HG02763 (cell line): ENCODE measurements at regions not wholly inside any gene's neighbourhood (a gene's known extent, or its start where the extent isn't known, plus 50 kb on each side); places are given as distances from the start of the nearest gene placed in this dataset.

Experiments used
- ATAC-seq: cut with Tn5 transposase; IDR thresholded peaks from one replicate; pipeline ENCODE4 v1.9.1; 2021; ENCODE audit warnings: mild to moderate bottlenecking, moderate library complexity; ENCODE audit not compliant: unreplicated experiment

DNA sequence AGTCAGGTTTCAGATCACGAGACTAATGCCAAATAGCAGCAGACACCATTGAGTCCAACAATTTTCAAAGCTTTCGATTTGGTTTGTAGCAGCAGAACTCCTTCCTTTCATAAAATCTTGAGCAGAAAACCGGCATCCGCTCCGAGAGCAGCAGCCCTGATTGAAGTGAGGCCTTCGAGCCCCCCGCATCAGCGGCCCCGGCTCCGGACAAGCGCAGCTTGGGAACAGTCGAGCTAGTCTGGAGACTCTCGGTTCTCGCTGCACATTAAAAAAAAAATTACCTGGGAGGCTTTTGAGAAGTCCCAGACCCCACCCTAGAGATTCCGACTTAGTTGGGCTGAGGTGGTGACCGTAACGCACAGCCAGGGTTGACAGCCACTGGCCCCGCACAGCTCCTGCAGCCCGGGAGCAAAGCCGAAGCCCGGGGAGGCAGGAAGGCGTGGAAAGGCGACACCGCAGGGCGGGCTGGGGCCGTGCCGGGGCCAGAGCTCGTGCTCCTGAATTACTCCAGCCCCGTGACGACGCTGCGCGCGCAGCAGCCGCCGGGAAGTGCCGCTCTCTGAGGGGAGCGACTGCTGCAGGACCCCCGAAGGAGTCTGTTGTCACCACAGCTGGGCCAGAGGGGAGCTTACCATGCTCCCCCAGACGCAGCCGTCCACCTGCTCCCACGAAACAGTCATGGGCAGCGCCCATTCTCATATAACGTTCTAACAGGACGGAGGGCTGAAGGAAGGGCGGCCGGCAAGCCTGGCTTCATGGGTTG, 57.8 kb downstream of the SPATA19 start:
- no peak for ATAC-seq

DNA sequence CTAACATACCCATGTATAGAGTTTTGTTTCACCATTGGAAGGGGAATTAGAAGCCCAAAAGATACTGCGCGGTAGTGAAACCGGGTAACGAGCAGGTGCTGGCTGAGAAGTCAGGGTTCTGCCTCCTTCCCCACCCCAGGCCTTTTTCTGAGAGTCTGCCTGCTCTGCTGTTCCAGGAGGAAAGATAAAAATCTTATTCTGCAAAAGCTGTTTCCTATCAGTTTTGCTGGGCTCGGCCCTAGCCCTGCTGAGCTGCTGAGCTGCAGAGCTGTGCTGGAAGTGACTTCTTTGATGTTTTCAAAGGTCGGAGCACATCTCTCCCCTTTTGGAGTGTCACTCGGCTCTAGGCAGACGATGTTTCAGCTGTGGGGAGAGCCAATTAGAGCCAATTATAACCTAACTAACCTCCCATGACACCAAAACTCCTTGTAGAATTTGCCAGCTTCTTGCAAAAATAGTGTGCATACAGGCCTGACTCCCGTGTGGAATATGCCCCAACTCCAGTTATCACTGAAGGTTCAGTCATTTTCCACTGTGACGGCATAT, 59.4 kb downstream of the SPATA19 start:
- no peak for ATAC-seq

DNA sequence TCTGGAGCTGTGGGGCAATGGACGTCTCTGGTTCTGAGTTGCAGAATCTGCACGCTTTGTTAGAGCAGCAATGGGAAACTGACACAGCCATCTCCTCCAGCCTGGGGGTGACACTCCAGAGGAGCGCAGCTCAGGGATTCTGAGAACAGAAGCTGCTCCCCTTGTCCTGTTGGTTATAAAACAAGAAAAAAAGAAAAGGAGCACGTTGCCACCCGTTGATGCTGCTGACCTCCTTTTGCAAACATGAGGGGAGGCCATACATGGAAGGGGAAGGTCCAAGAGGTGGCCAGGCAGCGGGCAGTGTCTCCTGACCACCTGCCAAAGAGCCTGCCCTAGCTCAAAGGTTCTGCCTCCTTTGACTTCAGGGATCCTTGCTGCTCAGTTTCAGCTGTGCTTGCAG, 61.0 kb downstream of the SPATA19 start:
- ATAC-seq = no peak

DNA sequence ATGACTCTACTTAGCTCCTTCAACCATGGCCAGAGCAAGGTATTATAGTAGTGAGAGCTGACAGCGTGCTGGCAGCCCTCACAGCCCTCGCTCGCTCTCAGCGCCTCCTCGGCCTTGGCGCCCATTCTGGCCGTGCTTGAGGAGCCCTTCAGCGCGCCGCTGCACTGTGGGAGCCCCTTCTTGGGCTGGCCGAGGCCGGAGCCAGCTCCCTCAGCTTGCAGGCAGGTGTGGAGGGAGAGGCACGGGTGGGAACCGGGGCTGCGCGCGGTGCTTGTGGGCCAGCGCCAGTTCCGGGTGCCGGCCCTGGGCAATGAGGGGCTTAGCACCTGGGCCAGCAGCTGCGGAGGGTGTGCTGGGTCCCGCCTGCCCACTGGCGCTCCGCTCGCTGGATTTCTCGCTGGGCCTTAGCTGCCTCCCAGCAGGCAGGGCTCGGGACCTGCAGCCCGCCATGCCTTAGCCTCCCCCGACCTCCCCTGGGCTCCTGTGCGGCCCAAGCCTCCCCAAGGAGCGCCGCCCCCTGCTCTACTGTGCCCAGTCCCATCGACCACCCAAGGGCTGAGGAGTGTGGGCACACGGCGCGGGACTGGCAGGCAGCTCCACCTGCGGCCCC, 63.1 kb downstream of the SPATA19 start:
- no peak for ATAC-seq

GRCh38 chr11:133778161-133778560, 67.2 kb downstream of the SPATA19 start:
- ATAC-seq = no peak

DNA sequence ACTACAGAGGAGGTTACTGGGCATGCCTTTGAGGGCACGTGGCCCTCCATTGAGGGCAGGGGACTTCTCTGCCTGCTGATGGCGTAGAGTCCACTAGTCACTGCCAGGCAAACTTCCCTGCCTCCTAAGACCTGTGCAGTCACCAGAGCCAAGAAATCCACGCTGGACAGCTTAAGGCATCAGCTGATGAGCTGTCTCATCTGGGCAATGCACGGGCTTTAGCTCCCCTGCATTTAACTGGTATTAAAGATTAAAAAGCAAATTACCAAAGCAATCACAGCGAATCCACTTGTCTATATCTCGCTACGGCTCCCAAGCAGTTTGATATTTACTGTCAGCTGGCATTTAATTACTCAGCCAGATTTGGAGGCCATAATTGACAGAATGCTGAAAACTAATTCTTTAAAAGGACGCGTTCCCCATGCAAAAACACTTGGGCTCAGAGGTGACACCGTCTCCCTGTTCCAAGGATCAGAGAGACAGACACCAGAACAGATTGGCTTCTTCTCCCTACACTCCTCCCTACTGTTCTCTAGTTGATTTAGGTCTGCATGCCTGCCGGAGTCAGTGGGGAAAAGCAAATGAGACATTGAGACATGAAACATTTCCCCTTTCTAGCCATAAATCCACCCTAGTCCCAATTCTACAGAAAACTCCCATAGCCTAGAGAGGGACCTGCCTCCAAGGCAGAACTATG, 68.5 kb downstream of the SPATA19 start:
- no peak for ATAC-seq

- no peak for ATAC-seq
Measured at GRCh38 chr11:133762538-133762937, 82.8 kb downstream of the SPATA19 start.

DNA sequence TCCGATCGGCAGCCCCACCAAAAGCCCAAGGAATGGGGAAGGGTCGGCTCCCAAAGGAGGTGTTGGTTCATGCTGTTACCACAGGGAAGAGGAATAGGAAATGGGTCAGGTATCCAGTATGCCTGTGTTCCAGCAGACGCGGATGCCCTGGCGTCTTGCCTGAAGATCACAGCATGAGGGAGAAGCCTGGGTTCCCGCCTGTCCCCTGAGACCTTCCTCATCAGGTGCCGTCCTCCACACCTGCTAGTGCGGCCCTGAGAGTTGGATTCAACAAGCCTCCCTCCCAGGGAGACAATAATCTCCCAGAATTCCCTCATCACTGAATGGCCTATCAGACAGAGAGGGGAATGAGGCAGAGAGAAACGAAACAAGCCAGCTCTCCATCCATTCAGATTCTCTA, 92.2 kb downstream of the SPATA19 start:
- no peak for ATAC-seq

- ATAC-seq = no peak
Measured at GRCh38 chr11:133749841-133750240, 95.5 kb downstream of the SPATA19 start.

- ATAC-seq = no peak
Measured at GRCh38 chr11:133747409-133747808, 97.9 kb downstream of the SPATA19 start.

GRCh38 chr11:133746663-133747306, 98.5 kb downstream of the SPATA19 start:
- no peak for ATAC-seq

GRCh38 chr11:133745791-133746190, 99.5 kb downstream of the SPATA19 start:
- no peak for ATAC-seq

- ATAC-seq = no peak
Measured at GRCh38 chr11:133742353-133742752, 103.0 kb downstream of the SPATA19 start.

- no peak for ATAC-seq
Measured at GRCh38 chr11:133740963-133741362, 104.3 kb downstream of the SPATA19 start.

DNA sequence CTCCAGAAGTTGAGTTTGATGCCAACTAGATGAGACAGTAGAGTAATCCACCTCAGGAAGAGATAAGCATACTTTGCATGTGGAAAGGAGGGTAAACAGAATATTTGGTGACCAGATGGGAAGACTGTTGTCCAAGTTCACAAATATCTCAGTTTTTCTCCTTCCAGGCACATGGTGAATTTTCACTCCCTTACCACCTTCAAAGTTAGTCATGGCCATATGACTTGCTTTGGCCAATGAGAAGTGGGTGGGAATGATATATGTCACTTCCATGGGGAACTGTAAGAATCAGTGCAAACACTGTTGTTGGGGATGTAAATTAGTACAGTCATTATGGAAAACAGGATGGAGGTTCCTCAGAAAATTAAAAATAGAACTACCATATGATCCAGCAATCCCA, 105.8 kb downstream of the SPATA19 start:
- ATAC-seq = no peak

GRCh38 chr11:133738624-133739023, 106.7 kb downstream of the SPATA19 start:
- ATAC-seq = no peak

DNA sequence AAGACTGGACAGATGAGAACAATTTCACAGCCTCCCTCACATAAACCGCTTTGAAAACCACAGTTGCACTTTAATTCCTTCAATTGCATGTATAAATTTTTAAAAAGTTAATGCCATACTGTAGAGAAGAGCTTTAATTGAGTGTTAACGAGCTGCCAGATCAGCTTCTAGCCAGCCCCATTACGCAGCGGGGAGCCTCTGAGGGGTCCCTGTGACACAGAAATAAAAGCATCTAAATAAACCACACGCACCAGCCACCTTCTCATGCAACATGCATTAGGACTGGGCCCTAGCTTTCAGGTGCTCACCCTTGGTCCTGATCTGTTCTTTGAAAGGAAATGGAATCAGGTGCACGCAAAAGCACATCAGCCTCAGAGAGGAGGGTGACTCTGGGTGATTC, 111.7 kb downstream of the SPATA19 start:
- no peak for ATAC-seq

DNA sequence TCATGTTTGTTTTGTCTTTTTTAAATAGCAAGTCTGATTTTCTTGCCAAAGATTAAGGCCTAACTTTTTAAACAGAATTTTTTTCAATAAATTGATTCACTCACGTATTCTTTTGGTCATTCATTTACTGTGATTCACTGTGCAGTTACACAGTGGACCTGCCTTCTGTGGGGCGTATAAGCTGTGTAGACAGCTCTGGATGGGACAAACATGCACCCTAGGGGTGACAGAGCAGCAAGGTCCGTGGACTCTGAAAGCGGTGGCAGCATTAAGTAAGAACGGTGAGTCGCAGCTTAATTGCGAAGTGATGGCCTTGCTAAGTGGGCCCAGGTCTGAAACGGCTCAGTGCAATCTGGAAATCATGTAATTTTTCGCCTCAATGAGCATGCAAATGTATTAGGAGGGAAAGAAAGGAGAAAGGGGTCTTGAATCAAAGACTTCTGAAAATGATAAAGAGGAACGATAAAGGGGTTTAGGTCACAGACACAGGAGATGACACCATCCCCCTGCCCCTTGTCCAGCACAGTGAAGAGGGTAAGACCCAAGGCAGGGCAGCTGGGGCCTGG, 113.1 kb downstream of the SPATA19 start:
- ATAC-seq = no peak

- no peak for ATAC-seq
Measured at GRCh38 chr11:133727774-133728173, 117.5 kb downstream of the SPATA19 start.

DNA sequence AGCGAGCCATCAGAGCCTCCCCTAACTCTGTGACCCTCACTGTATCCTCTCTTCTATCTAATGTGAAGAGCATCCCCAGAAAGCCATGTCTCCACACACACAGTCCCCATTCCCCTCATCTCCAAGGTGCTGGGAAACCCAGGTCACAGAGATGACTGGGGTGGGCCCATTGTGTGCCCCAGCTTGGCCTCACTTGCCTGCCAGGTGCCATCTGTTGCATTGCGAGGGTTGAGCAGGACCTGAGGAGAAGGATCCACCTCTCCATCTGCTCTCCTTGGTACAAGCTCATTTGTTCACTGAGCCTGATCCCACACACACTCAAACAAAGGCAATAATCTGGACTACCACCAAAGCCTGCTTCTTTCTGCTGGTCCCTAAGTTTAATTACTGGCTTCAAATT, 118.8 kb downstream of the SPATA19 start:
- no peak for ATAC-seq

GRCh38 chr11:133724116-133724515, 121.2 kb downstream of the SPATA19 start:
- no peak for ATAC-seq
